Mesothelial cell of epicardium (in vitro differentiated cells): ENCODE measurements at regions not wholly inside any gene's neighbourhood (a gene's known extent, or its start where the extent isn't known, plus 50 kb on each side); places are given as distances from the start of the nearest gene placed in this dataset.

Experiments used
- DNase-seq, 2 experiments: peaks; one replicate each; pipeline ENCODE4 v3.0.0; 2021; ENCODE audit warnings: low spot score in 2 of 2; ENCODE audit not compliant: unreplicated experiment in 2 of 2
- H3K27ac Mint-ChIP-seq: 2 replicates; pipeline ENCODE4 v1.8.0; 2021; ENCODE audit warnings: mixed read lengths
- H3K27me3 Mint-ChIP-seq: 2 replicates; pipeline ENCODE4 v1.8.0; 2021; ENCODE audit warnings: low read depth, mixed read lengths
- H3K36me3 Mint-ChIP-seq: 2 replicates; pipeline ENCODE4 v1.8.0; 2021; ENCODE audit warnings: mixed read lengths
- H3K4me1 Mint-ChIP-seq: 2 replicates; pipeline ENCODE4 v1.8.0; 2021; ENCODE audit warnings: mixed read lengths
- H3K4me3 Mint-ChIP-seq: 2 replicates; pipeline ENCODE4 v1.8.0; 2021; ENCODE audit warnings: mild to moderate bottlenecking, moderate library complexity, mixed read lengths
- H3K9me3 Mint-ChIP-seq: 2 replicates; pipeline ENCODE4 v1.8.0; 2021; ENCODE audit warnings: mixed read lengths
- CTCF ChIP-seq: fragments of 200-600 bp; sonication (generic); IDR thresholded peaks from one replicate; pipeline ENCODE4 v1.5.0; 2021; ENCODE audit warnings: antibody characterized with exemption; ENCODE audit not compliant: unreplicated experiment

- no peaks in the 10 kb centered on the region for H3K4me1 Mint-ChIP-seq
- H3K36me3 Mint-ChIP-seq, result no peaks in the 10 kb centered on the region
- no peaks in the 10 kb centered on the region for H3K9me3 Mint-ChIP-seq
- H3K27me3 Mint-ChIP-seq, result peaks cover 5% of the 10 kb centered on the region
- DNase-seq, result no peak
- no peak for TF ChIP-seq CTCF
- no peak overlapping the region for H3K4me3 Mint-ChIP-seq
- H3K27ac Mint-ChIP-seq, result no peak overlapping the region
These were observed 163.5 kb downstream of the CDH19 start for GRCh38 chr18:66440433-66440832.

- no peak for DNase-seq
- Mint-ChIP-seq H3K27ac (no peak overlapping the region), H3K4me1 (no peaks in the 10 kb centered on the region), H3K9me3 (no peaks in the 10 kb centered on the region), H3K4me3 (no peak overlapping the region), H3K36me3 (no peaks in the 10 kb centered on the region), H3K27me3 (peaks cover 5% of the 10 kb centered on the region)
- no peak for TF ChIP-seq CTCF
These were observed 164.2 kb downstream of the CDH19 start for GRCh38 chr18:66439670-66440069.

GRCh38 chr18:66438711-66439536 lies 165.0 kb downstream of the CDH19 start:
- Mint-ChIP-seq H3K27ac (no peak overlapping the region), H3K27me3 (peaks cover 5% of the 10 kb centered on the region), H3K9me3 (no peaks in the 10 kb centered on the region), H3K4me1 (no peaks in the 10 kb centered on the region), H3K36me3 (no peaks in the 10 kb centered on the region), H3K4me3 (no peak overlapping the region)
- no peak for DNase-seq
- TF ChIP-seq CTCF, result no peak

- Mint-ChIP-seq H3K27ac (no peak overlapping the region), H3K4me3 (no peak overlapping the region), H3K27me3 (peaks cover 5% of the 10 kb centered on the region), H3K36me3 (no peaks in the 10 kb centered on the region), H3K9me3 (no peaks in the 10 kb centered on the region), H3K4me1 (no peaks in the 10 kb centered on the region)
- TF ChIP-seq CTCF, result no peak
- no peak for DNase-seq
These were observed 171.3 kb downstream of the CDH19 start for GRCh38 chr18:66432636-66433035.

- Mint-ChIP-seq H3K4me1 (no peaks in the 10 kb centered on the region), H3K4me3 (no peak overlapping the region), H3K36me3 (no peaks in the 10 kb centered on the region), H3K27me3 (no peaks in the 10 kb centered on the region), H3K9me3 (peaks cover 7% of the 10 kb centered on the region), H3K27ac (no peak overlapping the region)
- no peak for TF ChIP-seq CTCF
- DNase-seq, result no peak
These were observed 175.1 kb downstream of the CDH19 start for GRCh38 chr18:66428795-66429194.

GRCh38 chr18:66419400-66419799 lies 184.5 kb downstream of the CDH19 start:
- no peak overlapping the region for H3K27ac Mint-ChIP-seq
- no peaks in the 10 kb centered on the region for H3K27me3 Mint-ChIP-seq
- H3K4me3 Mint-ChIP-seq, result no peak overlapping the region
- no peak for DNase-seq
- no peak for TF ChIP-seq CTCF
- no peaks in the 10 kb centered on the region for H3K36me3 Mint-ChIP-seq
- peaks cover under 1% of the 10 kb centered on the region for H3K9me3 Mint-ChIP-seq
- no peaks in the 10 kb centered on the region for H3K4me1 Mint-ChIP-seq
